ENCODE measurements at regions not wholly inside any gene's neighbourhood (a gene's known extent, or its start where the extent isn't known, plus 50 kb on each side); places are given as distances from the start of the nearest gene placed in this dataset.

DNA sequence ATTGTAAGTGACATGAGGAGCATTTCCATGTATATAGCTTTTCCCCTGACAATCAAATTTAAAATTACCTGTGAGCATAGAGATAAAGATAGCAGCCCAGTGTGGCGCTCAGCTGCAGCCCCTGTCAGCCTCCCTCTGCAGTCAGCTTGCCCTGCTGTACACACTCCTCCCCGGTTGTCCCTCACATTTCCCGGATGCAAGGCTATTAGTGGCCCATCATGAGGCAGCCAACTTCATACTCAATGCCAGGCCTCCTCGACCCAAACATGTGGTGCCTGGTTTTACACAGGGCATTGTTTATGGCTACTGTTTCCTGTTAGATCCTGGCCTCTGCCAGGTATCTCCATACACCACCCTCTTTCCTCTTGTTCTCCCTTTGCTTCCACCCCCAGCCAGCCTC lies 116.1 kb upstream of the SH3BP4 start:
- Mint-ChIP-seq H3K36me3 (ENCODE audit: insufficient read depth) (no peaks in the 10 kb centered on the region), H3K4me1 (ENCODE audit: low read depth) (no peaks in the 10 kb centered on the region), H3K27me3 (ENCODE audit: low read depth) (peaks cover 11% of the 10 kb centered on the region), H3K9me3 (no peaks in the 10 kb centered on the region), H3K4me3 (no peak overlapping the region)
- DNase-seq (no peak), ATAC-seq (no peak)

DNA sequence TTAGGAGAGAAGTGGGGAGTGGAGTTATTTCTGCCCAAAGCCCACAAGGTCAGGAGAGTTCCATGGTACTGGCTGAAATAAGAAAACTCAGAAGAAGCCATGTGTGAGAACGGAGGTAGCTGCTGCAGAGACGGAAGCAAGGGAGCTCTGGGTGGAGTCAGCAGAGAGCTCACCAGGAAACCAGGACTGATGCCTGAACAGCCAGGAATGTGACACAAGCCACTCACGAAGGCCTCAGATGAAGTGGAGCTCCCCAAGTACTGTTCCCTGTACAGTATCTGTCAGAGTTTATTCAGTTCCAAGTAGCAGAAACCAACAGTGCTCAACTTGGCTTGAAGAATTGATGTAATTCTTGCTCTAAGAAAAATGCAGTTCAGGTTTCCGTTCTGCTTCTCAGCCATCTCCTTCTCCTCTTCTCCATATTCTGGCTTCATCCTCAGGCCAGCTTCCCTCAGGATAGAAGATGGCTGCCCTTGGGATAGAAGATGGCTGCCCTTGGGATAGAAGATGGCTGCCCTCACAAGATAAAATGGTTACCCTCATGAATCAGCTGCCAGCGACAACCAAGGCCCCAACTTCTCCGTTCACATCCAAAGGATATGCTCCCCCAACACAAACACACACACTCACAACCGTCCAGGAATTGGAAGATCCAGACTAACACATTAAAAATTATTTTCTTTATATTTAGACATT lies 117.4 kb upstream of the SH3BP4 start:
- Mint-ChIP-seq H3K9me3 (no peaks in the 10 kb centered on the region), H3K4me3 (no peak overlapping the region), H3K27me3 (ENCODE audit: low read depth) (peaks cover 11% of the 10 kb centered on the region), H3K4me1 (ENCODE audit: low read depth) (no peaks in the 10 kb centered on the region), H3K36me3 (ENCODE audit: insufficient read depth) (no peaks in the 10 kb centered on the region)
- DNase-seq (no peak), ATAC-seq (no peak)

DNA sequence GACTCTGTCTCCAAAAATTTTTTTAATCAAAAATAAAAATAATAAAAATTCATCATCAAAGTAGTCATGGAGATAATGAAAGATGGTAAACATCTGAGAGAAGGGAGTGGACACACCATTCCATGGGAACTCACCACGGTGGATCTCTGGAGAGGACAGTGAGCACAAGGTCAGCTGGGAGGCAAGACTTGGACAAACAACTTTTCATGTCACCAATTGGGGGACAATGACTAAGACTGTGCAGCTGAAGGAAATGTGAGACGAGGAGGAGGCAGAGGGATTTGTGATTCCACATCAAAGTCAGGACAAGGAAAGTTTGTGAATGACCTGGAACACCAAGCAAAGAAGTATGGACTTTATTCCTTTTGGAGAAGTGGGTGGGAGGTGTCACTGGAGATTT lies 121.0 kb upstream of the SH3BP4 start:
- H3K27me3 Mint-ChIP-seq (ENCODE audit: low read depth): peaks cover 2% of the 10 kb centered on the region
- no peaks in the 10 kb centered on the region for H3K9me3 Mint-ChIP-seq
- H3K4me3 Mint-ChIP-seq: no peak overlapping the region
- H3K36me3 Mint-ChIP-seq (ENCODE audit: insufficient read depth): no peaks in the 10 kb centered on the region
- no peak for DNase-seq
- ATAC-seq: no peak
- no peaks in the 10 kb centered on the region for H3K4me1 Mint-ChIP-seq (ENCODE audit: low read depth)

DNA sequence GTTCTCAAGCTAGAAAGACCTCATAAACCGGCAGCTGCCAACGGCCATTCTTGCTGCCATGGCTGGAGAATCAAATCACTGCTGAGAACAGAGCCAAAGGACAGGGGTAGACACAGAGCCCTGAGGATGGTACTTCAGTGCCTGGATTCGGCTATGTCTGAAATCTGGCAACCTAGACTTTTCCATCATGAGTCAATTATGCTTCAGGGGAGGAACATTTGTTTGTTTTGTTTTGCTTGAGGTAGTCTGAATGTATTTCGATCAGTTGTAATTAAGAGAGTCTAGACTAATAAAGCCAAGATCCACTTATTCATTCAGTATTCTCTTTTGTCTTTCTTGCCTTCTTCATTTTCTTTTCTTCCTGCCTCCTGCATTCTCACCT lies 122.8 kb upstream of the SH3BP4 start:
- H3K4me3 Mint-ChIP-seq: no peak overlapping the region
- no peak for DNase-seq
- H3K27me3 Mint-ChIP-seq (ENCODE audit: low read depth): peaks cover 2% of the 10 kb centered on the region

DNA sequence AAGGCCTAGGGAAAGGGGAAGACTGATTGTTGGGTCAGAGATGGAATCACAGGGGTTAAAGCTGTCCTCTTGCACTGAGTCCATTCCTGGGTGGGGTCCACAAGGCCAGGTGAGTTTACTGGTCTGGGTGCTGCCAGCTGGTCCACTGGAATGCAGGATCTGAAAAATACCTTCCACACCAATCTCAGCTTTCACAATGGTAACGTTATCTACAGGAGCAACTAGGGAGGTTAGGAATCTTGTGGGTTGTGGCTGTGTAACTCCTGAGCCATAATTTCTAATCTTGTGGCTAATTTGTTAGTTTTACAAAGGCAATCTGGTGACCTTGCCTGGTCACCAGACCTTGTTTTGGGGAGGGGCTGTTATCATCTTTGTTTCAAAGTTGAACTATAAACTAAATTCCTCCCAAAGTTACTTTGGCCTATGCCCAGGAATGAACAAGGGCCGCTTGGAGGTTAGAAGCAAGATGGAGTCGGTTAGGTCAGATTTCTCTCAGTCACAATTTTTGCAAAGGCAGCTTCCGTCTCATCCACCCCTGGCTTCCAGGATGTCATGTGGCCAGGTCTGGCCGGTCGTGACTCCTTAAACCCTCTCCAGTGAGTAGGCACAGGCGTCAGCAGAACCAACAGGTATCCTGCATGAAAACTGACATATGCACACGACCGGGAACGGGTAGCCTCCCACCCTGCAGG lies 123.3 kb upstream of the SH3BP4 start:
- H3K9me3 Mint-ChIP-seq: no peaks in the 10 kb centered on the region
- ATAC-seq: no peak
- peaks cover 2% of the 10 kb centered on the region for H3K27me3 Mint-ChIP-seq (ENCODE audit: low read depth)
- no peak overlapping the region for H3K4me3 Mint-ChIP-seq
- H3K36me3 Mint-ChIP-seq (ENCODE audit: insufficient read depth): no peaks in the 10 kb centered on the region
- no peaks in the 10 kb centered on the region for H3K4me1 Mint-ChIP-seq (ENCODE audit: low read depth)
- DNase-seq: no peak

More for the DNA sequence above, 122.8 kb upstream of the SH3BP4 start:
- no peaks in the 10 kb centered on the region for H3K9me3 Mint-ChIP-seq
- ATAC-seq: no peak
- H3K36me3 Mint-ChIP-seq (ENCODE audit: insufficient read depth): no peaks in the 10 kb centered on the region
- no peaks in the 10 kb centered on the region for H3K4me1 Mint-ChIP-seq (ENCODE audit: low read depth)

DNA sequence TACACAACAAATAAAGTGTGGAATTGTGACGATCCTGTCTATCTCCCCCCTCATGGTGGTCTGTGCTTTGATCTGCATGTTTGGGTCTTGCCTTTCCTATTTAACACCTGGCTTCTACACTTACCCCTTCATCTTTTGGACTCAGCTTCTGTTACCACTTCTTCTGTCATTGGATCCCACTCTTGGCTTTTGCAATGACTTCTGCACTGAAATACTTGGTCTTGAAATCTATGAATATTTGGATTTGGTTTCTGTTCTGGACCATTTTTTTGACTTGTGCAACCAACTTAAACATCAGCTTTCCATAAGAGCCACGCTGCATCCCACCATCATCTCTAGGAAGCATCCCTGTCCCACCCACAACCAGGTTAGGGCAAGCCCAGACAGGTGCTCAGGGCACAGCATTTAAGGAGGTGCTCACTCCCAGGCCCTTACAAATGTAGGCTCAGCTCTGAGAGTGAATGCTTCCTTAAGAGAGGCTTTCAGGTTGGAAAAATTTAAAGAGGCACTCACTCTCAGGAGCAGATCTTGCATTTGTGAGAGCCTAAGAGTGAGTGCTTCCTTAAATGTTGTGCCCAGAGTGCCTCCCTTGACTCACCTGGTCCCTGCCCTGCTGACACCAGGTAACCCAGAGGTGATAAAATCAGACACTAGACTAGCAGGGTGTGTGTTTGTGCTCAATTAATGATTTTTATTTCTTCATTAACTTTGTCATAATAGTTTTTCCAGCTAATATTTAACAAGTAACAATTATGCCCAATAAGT lies 124.5 kb upstream of the SH3BP4 start:
- Mint-ChIP-seq H3K27me3 (ENCODE audit: low read depth) (peaks cover 2% of the 10 kb centered on the region), H3K9me3 (no peaks in the 10 kb centered on the region), H3K4me3 (no peak overlapping the region), H3K36me3 (ENCODE audit: insufficient read depth) (no peaks in the 10 kb centered on the region), H3K4me1 (ENCODE audit: low read depth) (no peaks in the 10 kb centered on the region)
- no peak for DNase-seq
- no peak for ATAC-seq

DNA sequence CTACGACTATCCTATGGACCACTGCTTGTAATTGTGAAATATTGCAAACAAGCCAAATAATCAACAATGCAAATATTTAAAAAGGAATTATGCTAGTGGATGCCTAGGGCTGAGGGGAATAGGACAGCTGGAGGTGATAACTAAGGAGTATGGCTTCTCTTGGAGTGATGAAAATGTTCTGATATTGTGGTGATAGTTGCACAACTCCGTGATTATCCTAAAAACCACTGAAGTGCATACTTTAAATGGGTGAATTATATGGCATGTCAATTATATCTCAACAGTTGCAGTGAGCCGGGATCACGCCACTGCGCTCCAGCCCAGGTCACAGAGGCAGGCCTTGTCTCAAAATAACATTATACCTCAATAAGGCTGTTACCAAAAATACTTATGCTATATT lies 125.1 kb upstream of the SH3BP4 start:
- Mint-ChIP-seq H3K36me3 (ENCODE audit: insufficient read depth) (no peaks in the 10 kb centered on the region), H3K9me3 (no peaks in the 10 kb centered on the region), H3K4me1 (ENCODE audit: low read depth) (no peaks in the 10 kb centered on the region), H3K27me3 (ENCODE audit: low read depth) (peaks cover 2% of the 10 kb centered on the region), H3K4me3 (no peak overlapping the region)
- ATAC-seq (no peak), DNase-seq (no peak)

DNA sequence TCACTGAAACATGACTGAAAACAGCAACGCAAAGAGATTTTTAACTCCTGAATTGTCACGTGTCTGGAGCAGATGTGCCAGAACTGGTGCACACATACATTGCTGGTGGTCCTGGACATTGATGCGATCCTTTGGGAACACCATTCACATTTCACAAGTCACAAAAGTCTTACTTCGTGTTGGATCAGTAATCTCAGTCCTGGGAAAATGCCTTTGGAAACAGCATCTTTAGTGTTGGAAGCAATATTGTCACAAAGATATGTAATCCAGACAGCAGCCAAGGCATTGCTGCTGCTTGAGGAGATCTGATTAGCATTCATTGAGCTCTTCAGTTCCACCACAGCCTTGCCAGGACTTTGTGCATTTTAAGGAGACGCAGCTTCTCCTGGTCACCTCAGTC lies 126.2 kb upstream of the SH3BP4 start:
- no peaks in the 10 kb centered on the region for H3K4me1 Mint-ChIP-seq (ENCODE audit: low read depth)
- H3K4me3 Mint-ChIP-seq: no peak overlapping the region
- H3K36me3 Mint-ChIP-seq (ENCODE audit: insufficient read depth): no peaks in the 10 kb centered on the region
- H3K9me3 Mint-ChIP-seq: no peaks in the 10 kb centered on the region
- H3K27me3 Mint-ChIP-seq (ENCODE audit: low read depth): no peaks in the 10 kb centered on the region
- no peak for DNase-seq
- no peak for ATAC-seq

DNA sequence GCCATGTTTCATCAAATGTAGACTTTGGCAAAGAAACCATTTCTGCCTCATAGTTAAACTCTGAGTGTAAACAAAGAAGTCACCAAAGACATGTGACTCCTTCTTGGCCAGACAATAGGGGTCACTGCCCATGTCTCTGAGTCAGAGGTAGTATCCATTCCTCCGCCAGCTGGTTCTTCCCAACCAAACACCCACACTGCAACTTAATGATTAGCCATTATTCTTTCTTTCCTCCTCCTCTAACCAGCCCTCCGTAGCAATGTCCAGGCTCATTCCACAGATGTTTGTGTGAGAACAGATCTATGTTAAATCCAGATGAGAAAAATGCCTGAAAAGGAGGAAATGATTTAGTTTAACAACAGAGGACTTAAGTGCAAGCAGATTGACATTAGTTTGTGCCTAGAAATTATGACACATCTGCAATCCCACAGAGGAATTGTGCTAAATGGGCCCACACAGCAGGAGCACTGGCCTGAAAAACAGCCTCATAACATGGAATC lies 127.9 kb upstream of the SH3BP4 start:
- DNase-seq (no peak), ATAC-seq (no peak)
- Mint-ChIP-seq H3K27me3 (ENCODE audit: low read depth) (no peaks in the 10 kb centered on the region), H3K36me3 (ENCODE audit: insufficient read depth) (no peaks in the 10 kb centered on the region), H3K4me1 (ENCODE audit: low read depth) (no peaks in the 10 kb centered on the region), H3K4me3 (no peak overlapping the region), H3K9me3 (no peaks in the 10 kb centered on the region)

DNA sequence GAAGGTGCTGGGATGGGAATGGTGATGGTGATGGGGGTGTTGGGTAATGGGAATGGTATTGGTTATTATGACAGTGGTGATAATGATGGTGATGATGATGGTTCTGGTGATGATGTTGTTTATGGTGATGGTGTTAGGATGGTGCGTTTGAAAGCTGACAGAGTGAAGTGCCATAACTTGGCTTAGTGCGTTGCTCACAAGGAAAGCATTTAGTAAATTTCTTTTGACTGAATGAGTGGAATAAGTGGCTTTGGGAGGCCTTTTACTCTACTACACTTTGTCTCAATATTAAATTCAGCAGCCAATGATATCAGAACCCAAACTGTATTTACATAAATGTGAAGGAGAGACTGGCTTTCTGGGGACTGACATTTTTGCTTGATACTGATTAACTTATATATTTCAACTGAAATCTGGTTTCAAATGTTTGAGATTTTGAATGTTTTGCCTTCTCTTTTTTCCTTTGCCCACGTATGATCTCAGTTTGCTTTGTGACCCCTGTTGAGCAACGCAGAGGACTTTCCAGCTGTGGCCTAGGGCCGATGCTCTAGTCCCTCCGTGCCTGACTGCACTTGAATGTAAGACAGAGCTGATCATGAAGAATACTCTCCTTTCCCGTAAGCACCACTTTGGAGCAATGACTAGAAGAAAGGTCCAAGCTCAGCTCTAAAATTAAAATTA lies 128.5 kb upstream of the SH3BP4 start:
- DNase-seq (no peak), ATAC-seq (no peak)
- Mint-ChIP-seq H3K9me3 (no peaks in the 10 kb centered on the region), H3K4me1 (ENCODE audit: low read depth) (no peaks in the 10 kb centered on the region), H3K36me3 (ENCODE audit: insufficient read depth) (no peaks in the 10 kb centered on the region), H3K4me3 (no peak overlapping the region), H3K27me3 (ENCODE audit: low read depth) (no peaks in the 10 kb centered on the region)

DNA sequence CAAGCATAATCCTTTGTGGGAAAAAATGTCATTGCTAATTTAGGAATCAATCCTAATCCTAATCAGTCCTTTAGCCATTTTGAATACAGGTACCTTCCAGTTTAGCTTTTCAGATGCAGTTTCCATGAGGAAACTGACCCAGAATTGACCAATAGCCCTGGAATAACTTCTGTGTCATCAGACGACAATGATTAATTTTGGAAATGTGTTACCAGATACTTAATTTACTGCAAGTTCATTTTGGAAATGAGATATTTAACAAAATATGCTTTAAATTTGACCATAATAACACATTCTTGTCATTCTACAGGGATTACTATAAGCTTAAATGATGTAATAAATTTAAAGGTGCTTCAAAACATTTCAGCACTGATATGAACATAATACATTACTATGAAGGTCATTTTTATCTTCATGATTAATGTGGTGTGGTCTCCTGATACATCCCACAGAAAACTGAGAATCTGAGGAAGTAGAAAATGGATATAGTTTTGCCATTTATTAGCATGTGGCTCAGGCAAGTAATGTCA lies 129.8 kb upstream of the SH3BP4 start:
- Mint-ChIP-seq H3K27me3 (ENCODE audit: low read depth) (peaks cover 2% of the 10 kb centered on the region), H3K36me3 (ENCODE audit: insufficient read depth) (no peaks in the 10 kb centered on the region), H3K4me1 (ENCODE audit: low read depth) (no peaks in the 10 kb centered on the region), H3K4me3 (no peak overlapping the region), H3K9me3 (no peaks in the 10 kb centered on the region)
- DNase-seq (no peak), ATAC-seq (no peak)

DNA sequence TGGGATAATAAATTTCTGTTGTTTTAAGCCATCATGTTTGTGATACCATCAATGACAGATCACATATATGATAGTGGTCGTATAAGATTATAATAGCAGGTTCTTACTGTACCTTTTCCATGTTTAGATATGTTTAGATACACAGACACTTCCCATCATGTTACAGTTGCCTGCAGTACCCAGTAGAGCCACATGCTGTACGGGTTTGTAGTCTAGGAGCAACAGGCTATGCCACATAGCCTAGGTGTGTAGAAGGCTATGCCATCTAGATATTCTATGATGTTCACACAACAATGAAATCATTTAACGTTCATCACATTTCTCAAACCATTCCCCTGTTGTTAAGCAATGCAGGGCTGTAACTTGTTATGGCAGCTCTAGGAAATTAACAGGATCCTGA lies 132.9 kb upstream of the SH3BP4 start:
- DNase-seq (no peak), ATAC-seq (no peak)
- Mint-ChIP-seq H3K4me1 (ENCODE audit: low read depth) (no peaks in the 10 kb centered on the region), H3K9me3 (no peaks in the 10 kb centered on the region), H3K4me3 (no peak overlapping the region), H3K36me3 (ENCODE audit: insufficient read depth) (no peaks in the 10 kb centered on the region), H3K27me3 (ENCODE audit: low read depth) (peaks cover 15% of the 10 kb centered on the region)

DNA sequence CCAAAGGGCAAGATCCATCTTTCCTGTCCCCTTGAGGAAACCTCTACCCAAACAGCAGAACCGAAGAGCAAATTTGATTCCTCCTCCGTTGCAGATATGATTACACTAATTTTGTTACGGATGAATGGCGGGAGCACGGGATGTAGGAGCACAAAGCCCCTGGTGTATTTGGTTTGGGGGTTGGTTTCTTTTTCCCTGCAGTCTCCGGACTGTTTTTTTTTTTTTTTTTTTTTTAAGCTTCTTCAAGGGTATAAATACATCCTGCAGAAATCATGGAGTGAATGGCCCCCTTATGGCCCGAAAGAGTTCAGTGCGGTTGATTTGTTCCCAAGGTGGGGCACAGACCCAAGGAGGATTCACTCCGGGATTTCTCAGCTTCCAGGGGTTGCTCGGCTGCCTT lies 135.3 kb upstream of the SH3BP4 start:
- H3K4me3 Mint-ChIP-seq: no peak overlapping the region
- no peaks in the 10 kb centered on the region for H3K4me1 Mint-ChIP-seq (ENCODE audit: low read depth)
- no peak for DNase-seq
- peaks cover 30% of the 10 kb centered on the region for H3K27me3 Mint-ChIP-seq (ENCODE audit: low read depth)
- ATAC-seq: no peak
- no peaks in the 10 kb centered on the region for H3K9me3 Mint-ChIP-seq
- H3K36me3 Mint-ChIP-seq (ENCODE audit: insufficient read depth): no peaks in the 10 kb centered on the region

DNA sequence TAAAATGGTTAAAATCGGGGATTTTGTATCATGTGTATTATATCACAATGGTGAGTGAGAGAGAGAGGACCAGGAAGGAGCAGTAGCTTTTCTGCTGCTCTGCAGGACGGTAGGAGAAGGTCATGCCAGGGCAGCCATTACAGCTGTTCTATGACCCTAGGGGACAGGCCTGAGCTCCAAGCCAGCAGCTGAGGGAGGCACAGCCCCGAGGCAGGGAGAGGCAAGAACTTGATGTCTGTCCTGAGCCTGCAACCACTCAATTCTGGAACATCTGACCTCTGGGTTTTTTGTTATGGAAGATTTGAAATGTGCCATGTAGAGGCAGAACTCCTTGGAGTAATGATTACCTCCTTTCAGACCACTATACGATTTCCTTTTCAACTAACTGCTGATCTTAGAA lies 135.8 kb upstream of the SH3BP4 start:
- ATAC-seq (no peak), DNase-seq (no peak)
- no peaks in the 10 kb centered on the region for H3K4me1 Mint-ChIP-seq (ENCODE audit: low read depth)
- no peaks in the 10 kb centered on the region for H3K9me3 Mint-ChIP-seq
- no peaks in the 10 kb centered on the region for H3K36me3 Mint-ChIP-seq (ENCODE audit: insufficient read depth)
- no peak overlapping the region for H3K4me3 Mint-ChIP-seq
- H3K27me3 Mint-ChIP-seq (ENCODE audit: low read depth): peaks cover 30% of the 10 kb centered on the region

All from activated T-cell treated with anti-CD3 and anti-CD28 coated beads, Interleukin-2, amount 50 U/mL, for 4 hours (primary cell).